Stomach (tissue), 4 donors: ENCODE measurements at regions not wholly inside any gene's neighbourhood (a gene's known extent, or its start where the extent isn't known, plus 50 kb on each side); places are given as distances from the start of the nearest gene placed in this dataset.

Source experiments
- POLR2A ChIP-seq, 4 donors: fragments of 450-650 bp; IDR thresholded peaks; one replicate each; pipeline ENCODE4 v1.6.1; 2016; ENCODE audit warnings: antibody characterized with exemption in 4 of 4, control low read depth in 2 of 4, mild to moderate bottlenecking in 1 of 4, moderate library complexity in 1 of 4
- POLR2AphosphoS5 ChIP-seq, 3 donors: sonication (generic); formaldehyde crosslinking; IDR thresholded peaks; one replicate each; pipeline ENCODE4 v1.6.1; 2016; ENCODE audit warnings: antibody characterized with exemption in 3 of 3
- TF ChIP-seq, protein P1 (sequence below), 7 experiments: fragments of 450-650 bp in 4 of 7; fragments of 200-600 bp in 3 of 7; sonication (generic) in 3 of 7; IDR thresholded peaks; one replicate each; pipeline ENCODE4 v1.5.1; 2016 to 2019; ENCODE audit warnings: antibody characterized with exemption in 7 of 7, control low read depth in 2 of 7, mild to moderate bottlenecking in 1 of 7

DNA sequence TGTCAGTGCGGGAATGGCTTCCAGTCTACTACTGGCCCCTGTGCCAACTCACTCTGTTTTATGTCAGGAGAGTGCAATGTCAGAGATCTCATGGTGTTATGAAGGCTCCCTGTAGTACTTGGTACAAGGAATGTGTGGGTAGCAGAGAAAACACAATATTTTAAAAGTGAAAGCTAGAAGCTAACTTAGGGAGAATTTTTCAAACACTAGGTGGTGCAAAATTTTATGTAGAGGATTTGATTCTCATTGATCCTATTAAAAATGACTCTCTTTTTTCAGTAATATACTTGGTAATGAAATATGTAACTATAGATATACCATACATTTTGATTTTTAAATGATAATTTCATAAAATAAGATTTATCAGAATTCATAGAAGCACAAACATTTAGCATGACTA is 134.7 kb downstream of the JRKL start:
- TF ChIP-seq, protein P1, sequence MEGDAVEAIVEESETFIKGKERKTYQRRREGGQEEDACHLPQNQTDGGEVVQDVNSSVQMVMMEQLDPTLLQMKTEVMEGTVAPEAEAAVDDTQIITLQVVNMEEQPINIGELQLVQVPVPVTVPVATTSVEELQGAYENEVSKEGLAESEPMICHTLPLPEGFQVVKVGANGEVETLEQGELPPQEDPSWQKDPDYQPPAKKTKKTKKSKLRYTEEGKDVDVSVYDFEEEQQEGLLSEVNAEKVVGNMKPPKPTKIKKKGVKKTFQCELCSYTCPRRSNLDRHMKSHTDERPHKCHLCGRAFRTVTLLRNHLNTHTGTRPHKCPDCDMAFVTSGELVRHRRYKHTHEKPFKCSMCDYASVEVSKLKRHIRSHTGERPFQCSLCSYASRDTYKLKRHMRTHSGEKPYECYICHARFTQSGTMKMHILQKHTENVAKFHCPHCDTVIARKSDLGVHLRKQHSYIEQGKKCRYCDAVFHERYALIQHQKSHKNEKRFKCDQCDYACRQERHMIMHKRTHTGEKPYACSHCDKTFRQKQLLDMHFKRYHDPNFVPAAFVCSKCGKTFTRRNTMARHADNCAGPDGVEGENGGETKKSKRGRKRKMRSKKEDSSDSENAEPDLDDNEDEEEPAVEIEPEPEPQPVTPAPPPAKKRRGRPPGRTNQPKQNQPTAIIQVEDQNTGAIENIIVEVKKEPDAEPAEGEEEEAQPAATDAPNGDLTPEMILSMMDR (IDR thresholded peaks at IDR 0.05), result no peak
- TF ChIP-seq POLR2A (IDR thresholded peaks at IDR 0.05) (no peak), POLR2AphosphoS5 (IDR thresholded peaks at IDR 0.05) (no peak)
